SIG-M5 treated with dmso at 0.1 percent for 504 hours (cell line): ENCODE measurements at regions not wholly inside any gene's neighbourhood (a gene's known extent, or its start where the extent isn't known, plus 50 kb on each side); places are given as distances from the start of the nearest gene placed in this dataset.
"Not testable (repeated sequence)": the region's sequence is repeated elsewhere in the genome, so short reads cannot be mapped to it uniquely, and the experiment has no call there.

ENCODE experiments used
- DNase-seq: peaks from one replicate; lab custom pipeline; 2025; ENCODE audit not compliant: unreplicated experiment; lab: John Stamatoyannopoulos, UW

DNA sequence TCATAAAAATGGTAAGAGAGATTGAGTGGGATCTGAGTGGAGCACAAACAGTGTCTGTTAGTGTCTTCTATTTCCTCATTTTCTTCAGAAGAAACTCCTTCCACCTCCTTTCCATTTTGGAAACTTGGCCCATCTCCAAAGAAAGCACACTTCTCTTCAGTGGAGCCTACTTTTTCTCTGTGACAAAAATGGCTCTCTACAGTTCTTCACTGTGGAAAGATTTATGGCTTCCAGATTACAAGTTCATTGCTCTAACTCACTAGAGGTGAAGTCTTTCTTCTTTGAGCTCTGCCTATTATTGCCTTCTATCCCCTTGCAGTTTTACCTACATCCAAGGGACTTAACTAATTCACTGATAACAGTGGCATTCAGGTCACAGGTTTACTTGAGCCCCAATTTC is 325.8 kb downstream of the ANTXR2 start:
- DNase-seq: no peak

- no peak for DNase-seq
These were observed 330.0 kb downstream of the ANTXR2 start for GRCh38 chr4:79743014-79743413.

- no peak for DNase-seq
These were observed 331.9 kb upstream of the GK2 start for GRCh38 chr4:79739912-79740311.

DNA sequence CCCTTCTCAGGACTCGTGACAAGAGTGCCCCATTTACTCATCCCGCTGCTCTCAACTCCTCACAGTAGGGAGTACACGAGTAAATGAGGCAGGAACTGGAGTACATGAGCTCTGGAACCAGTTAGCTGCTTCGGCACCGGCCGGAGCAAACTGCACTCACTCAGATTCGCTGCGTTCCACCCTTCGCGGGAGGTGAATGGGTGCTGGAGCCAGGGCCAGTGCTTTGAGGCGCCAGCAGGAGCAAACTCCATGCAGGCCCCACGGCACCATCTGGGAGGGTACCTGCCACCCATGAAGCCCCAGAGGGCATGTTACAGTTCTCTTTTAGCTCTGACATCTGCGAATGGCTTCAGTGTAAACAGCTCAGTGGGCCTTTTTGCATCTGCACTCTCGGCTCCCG is 315.5 kb upstream of the GK2 start:
- DNase-seq: no peak

- no peak for DNase-seq
These were observed 292.3 kb upstream of the GK2 start for GRCh38 chr4:79700356-79700755.

DNA sequence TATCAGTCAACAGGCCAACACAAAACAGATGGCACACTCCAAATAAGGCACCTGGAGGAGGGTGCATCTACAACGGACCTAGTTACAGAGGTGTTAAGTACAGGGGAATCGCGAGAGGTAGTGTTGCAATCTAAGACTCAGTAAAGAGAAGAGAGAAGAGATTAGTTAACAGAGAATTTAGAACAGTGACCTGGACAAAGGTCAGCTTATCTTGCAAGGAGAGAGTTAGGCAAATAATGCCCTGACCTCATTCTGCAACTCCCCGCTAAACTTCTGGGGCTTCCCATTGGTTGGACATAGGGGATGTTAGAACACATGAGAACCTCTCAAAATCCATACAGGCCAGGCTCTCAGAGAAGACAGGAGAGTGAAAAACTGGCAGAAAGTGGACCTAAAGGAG is 289.4 kb upstream of the GK2 start:
- no peak for DNase-seq

DNA sequence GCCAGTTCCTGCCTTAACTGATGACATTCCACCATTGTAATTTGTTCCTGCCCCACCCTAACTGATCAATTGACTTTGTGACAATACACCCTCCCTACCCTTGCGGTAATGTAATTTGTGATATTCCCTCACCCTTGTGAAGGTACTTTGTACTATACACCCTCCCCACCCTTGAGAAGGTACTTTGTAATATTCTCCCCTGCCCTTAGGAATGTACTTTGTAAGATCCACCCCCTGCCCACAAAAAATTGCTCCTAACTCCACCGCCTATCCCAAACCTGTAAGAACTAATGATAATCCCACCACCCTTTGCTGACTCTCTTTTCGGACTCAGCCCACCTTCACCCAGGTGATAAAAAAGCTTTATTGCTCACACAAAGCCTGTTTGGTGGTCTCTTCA is 288.5 kb upstream of the GK2 start:
- not testable (repeated sequence) for DNase-seq

GRCh38 chr4:79695848-79696247 is 287.8 kb upstream of the GK2 start:
- no peak for DNase-seq

DNA sequence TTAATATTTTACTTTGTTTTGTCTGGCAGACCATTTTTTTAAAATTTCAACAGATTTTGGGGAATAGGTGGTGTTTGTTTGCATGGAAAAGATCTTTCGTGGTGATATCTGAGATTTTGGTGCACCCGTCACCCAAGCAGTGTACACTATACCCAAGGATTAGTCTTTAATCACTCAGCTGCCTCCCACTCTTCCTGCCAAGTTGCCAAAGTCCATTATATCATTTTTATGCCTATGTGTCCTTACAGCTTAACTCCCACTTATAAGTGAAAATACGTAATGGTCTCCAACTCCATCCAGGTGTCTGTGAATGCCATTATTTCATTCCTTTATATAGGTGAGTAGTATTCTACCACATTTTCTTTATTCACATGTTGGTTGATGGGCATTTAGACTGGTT is 281.7 kb upstream of the GK2 start:
- DNase-seq: no peak

GRCh38 chr4:79688691-79689090 is 280.7 kb upstream of the GK2 start:
- no peak for DNase-seq

DNA sequence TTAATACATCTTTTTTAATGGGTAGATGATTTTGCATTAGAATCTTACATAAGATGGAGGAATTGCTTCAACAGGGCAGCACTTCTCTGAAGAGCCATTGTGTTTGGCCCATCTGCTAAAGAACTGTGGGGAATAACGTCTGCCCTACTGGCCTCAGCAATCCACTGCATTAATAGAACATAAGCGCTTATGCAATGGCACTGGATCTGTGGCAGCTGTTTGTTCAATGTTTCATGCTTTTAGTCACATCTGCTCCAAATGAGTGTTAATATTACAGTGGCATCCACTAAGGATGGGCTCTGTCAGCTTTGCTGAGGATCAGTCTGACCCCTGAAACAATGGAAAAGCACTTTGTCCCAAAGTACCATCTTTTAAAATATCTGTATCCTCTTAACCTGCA is 279.0 kb upstream of the GK2 start:
- DNase-seq: no peak

DNA sequence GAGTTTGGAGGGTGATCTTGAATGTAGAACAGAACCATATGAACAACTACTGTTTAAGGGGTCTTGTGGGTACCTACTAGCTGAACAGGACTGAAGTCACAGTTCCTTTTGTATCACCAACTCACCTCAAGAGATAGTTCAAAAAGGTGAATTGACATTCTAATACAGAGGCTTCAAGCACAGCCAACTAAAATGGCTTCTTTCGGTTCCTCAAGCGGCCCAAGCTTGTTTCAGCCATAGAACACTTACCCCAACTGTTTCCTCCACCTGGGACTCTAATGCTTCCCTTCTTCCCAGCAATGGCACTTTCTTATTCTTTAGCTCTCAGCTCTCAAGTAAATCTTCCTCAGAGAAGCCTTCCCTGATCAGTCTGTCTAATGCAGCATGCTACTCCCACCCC is 277.5 kb upstream of the GK2 start:
- no peak for DNase-seq

- DNase-seq: no peak
These were observed 276.5 kb upstream of the GK2 start for GRCh38 chr4:79684516-79684915.

GRCh38 chr4:79682801-79683530 is 274.9 kb upstream of the GK2 start:
- no peak for DNase-seq

DNA sequence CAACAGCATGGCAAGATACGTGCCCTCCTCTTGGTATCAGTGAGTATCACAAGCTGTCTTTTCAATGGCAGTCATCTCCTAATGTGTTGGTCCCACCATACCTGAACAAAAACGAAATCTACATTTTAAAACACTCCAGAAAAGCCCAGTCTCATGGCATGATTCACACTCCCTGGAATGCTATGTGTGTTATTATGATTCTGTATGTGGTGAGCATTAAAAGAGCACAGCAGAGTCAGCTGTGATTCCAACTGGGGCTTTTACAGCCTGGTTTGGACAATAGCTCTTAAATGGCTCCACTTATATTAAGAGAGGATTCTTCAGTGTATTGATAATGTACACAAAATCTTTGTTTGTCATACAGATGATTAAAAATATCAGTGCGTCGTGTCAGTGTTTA is 274.1 kb upstream of the GK2 start:
- no peak for DNase-seq

- no peak for DNase-seq
These were observed 271.8 kb upstream of the GK2 start for GRCh38 chr4:79679859-79680258.

DNA sequence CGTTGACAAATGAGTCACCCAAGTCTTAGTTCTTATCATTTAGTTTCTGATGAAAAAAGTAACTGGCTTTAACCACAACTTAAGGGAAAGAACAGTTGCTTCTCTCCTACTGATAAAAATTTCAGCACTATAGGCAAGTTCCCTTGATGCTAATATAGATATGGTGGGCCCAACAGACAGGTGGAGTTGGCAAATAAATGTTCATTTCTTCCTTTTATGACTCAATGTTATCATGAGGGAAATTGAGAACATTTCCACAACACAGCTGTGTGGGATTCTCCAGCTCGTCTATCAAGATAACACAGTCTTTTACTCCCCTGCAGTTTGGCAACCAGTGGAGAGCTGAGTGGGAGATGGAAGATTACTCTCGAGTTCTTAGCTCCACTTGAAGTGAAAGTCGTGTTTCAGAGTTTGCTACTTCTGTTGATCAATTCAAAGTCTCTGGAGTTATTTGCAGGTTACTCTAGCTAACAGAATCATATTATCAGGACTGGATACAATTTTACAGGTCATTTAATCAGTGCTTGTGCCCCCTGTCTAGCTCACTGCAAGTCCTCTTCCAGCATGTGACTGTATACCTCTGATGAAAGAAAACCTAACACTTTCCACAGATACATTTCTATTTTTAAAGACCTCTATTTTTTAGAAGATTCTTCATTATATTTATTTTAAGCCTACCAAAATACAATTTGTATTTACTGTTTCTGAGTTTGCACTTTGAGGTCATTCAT is 270.6 kb upstream of the GK2 start:
- no peak for DNase-seq

GRCh38 chr4:79676705-79677104 is 268.7 kb upstream of the GK2 start:
- no peak for DNase-seq

- not testable (repeated sequence) for DNase-seq
These were observed 266.9 kb upstream of the GK2 start for GRCh38 chr4:79674906-79675305.

DNA sequence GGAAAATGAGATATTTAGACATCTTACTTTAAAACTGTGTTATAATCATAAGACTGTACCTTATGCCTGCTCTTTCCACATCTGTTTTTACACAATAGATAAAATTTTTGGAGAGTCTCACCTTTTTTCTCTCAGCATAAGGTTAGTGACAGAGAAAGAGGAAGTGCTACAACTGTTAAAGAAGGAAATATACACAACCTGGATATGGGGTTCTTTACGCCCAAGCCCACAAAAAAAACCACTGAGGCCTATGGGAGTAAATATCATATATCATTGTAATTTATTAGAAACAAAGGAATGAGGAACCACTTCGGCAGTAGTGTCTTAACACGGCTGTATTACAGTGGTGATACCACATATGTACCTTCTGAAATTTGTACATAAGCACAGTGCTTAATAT is 265.9 kb upstream of the GK2 start:
- DNase-seq: no peak

- DNase-seq: no peak
These were observed 265.3 kb upstream of the GK2 start for GRCh38 chr4:79673377-79673776.

DNA sequence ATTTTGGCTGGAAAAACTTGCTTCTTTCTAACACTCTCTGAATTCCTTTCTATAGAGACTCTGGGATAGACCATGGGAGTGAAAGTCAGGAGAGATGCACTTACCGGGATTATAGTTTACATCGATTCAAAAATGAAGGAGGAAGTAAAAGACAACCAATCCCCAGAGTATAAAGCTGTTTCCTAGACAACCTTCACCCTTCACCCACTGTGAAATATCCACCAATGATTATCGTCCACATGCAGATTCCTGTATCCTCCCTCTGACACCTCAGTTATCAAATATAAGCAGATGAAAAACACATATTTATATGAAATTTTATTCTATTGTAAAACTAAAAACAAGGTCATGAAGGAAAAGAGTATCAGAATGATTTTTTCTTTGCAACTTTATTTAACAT is 258.8 kb upstream of the GK2 start:
- DNase-seq: no peak

- no peak for DNase-seq
These were observed 258.1 kb upstream of the GK2 start for GRCh38 chr4:79666112-79666511.
